MM.1S (cell line): ENCODE measurements at regions not wholly inside any gene's neighbourhood (a gene's known extent, or its start where the extent isn't known, plus 50 kb on each side); places are given as distances from the start of the nearest gene placed in this dataset.

ENCODE experiments used
- CTCF ChIP-seq: fragments of 300-600 bp; sonication (generic); IDR thresholded peaks from 2 replicates; pipeline ENCODE4 v1.5.1; 2016; ENCODE audit warnings: antibody characterized with exemption, low read length, mixed read lengths
- EZH2 ChIP-seq: fragments of 300-600 bp; sonication (generic); optimal IDR thresholded peaks from 2 replicates; pipeline ENCODE3; 2017; ENCODE audit warnings: low read depth, mild to moderate bottlenecking, antibody characterized with exemption, low read length, mixed read lengths

GRCh38 chr7:138204982-138205298 lies 128.7 kb downstream of the AKR1D1 start:
- TF ChIP-seq EZH2 (no peak), CTCF (no peak)
